OCI-M2 (cell line): ENCODE measurements at regions not wholly inside any gene's neighbourhood (a gene's known extent, or its start where the extent isn't known, plus 50 kb on each side); places are given as distances from the start of the nearest gene placed in this dataset.
"Not testable (repeated sequence)": the region's sequence is repeated elsewhere in the genome, so short reads cannot be mapped to it uniquely, and the experiment has no call there.

Experiments
- DNase-seq: peaks from one replicate; lab custom pipeline; 2025; ENCODE audit not compliant: unreplicated experiment; lab: John Stamatoyannopoulos, UW

GRCh38 chr15:39510001-39510701, 70.7 kb upstream of the THBS1 start:
- DNase-seq = no peak

- DNase-seq = no peak
These were observed 69.6 kb upstream of the THBS1 start for GRCh38 chr15:39511000-39511915.

GRCh38 chr15:39511916-39512260, 69.0 kb upstream of the THBS1 start:
- DNase-seq = no peak

- no peak for DNase-seq
These were observed 68.2 kb upstream of the THBS1 start for GRCh38 chr15:39512643-39513042.

GRCh38 chr15:39513936-39514335, 66.9 kb upstream of the THBS1 start:
- no peak for DNase-seq

- DNase-seq = no peak
These were observed 65.9 kb upstream of the THBS1 start for GRCh38 chr15:39514933-39515332.

- DNase-seq = no peak
These were observed 65.1 kb upstream of the THBS1 start for GRCh38 chr15:39515765-39516164.

GRCh38 chr15:39517122-39517855, 63.6 kb upstream of the THBS1 start:
- no peak for DNase-seq

GRCh38 chr15:39523968-39524367, 56.9 kb upstream of the THBS1 start:
- DNase-seq = not testable (repeated sequence)

- no peak for DNase-seq
These were observed 51.4 kb upstream of the THBS1 start for GRCh38 chr15:39529457-39529856.

- no peak for DNase-seq
These were observed 50.2 kb upstream of the THBS1 start for GRCh38 chr15:39530480-39531342.
